ENCODE measurements at regions not wholly inside any gene's neighbourhood (a gene's known extent, or its start where the extent isn't known, plus 50 kb on each side); places are given as distances from the start of the nearest gene placed in this dataset.

GRCh38 chr9:26112724-26113123 lies 434.5 kb upstream of the TUSC1 start:
- Histone ChIP-seq H3K9me3 (ENCODE audit: control insufficient read depth in 4 of 4, insufficient read depth in 3 of 4, low read length in 3 of 4) (peaks cover 0 to 6% (median 0%) of the 10 kb centered on the region in 4 donors), H3K9ac (ENCODE audit: insufficient read depth in 1 of 2, low read length in 2 of 2) (no peak overlapping the region)
- 76 to 87% methylated on average over 2 of the region's 2 CpGs for WGBS, 2 donors

GRCh38 chr9:26086396-26086795 lies 408.2 kb upstream of the TUSC1 start:
- H3K27me3 ChIP-seq (ENCODE audit: control insufficient read depth in 3 of 3, insufficient read depth in 3 of 3, low read length in 2 of 3): no peaks in the 10 kb centered on the region
- ATAC-seq (ENCODE audit: insufficient read depth, low FRiP score): no peak

More at GRCh38 chr9:26112724-26113123, 434.5 kb upstream of the TUSC1 start:
- no peaks in the 10 kb centered on the region for H3K4me1 ChIP-seq (ENCODE audit: control insufficient read depth in 5 of 5, insufficient read depth in 5 of 5, low read length in 5 of 5)
- no peak overlapping the region for H3K27ac ChIP-seq (ENCODE audit: low read depth in 1 of 2, low read length in 1 of 2)
- no peaks in the 10 kb centered on the region for H3K27me3 ChIP-seq (ENCODE audit: control insufficient read depth in 3 of 3, insufficient read depth in 3 of 3, low read length in 2 of 3)
- no peak overlapping the region for H3K4me3 ChIP-seq
- H3K36me3 ChIP-seq (ENCODE audit: control insufficient read depth in 4 of 4, insufficient read depth in 4 of 4, low read length in 4 of 4): no peaks in the 10 kb centered on the region
- no peak for TF ChIP-seq CTCF (IDR thresholded peaks at IDR 0.05; ENCODE audit: control extremely low read depth, extremely low read depth)
- DNase-seq: no peak
- no peak for ATAC-seq (ENCODE audit: insufficient read depth, low FRiP score)

GRCh38 chr9:26081847-26082246 lies 403.6 kb upstream of the TUSC1 start:
- no peak overlapping the region for H3K4me3 ChIP-seq
- H3K9me3 ChIP-seq (ENCODE audit: control insufficient read depth in 4 of 4, insufficient read depth in 3 of 4, low read length in 3 of 4): peaks cover 0 to 7% (median 0%) of the 10 kb centered on the region in 4 donors
- no peak overlapping the region for H3K27ac ChIP-seq (ENCODE audit: low read depth in 1 of 2, low read length in 1 of 2)
- no peak overlapping the region for H3K9ac ChIP-seq (ENCODE audit: insufficient read depth in 1 of 2, low read length in 2 of 2)
- no peaks in the 10 kb centered on the region for H3K36me3 ChIP-seq (ENCODE audit: control insufficient read depth in 4 of 4, insufficient read depth in 4 of 4, low read length in 4 of 4)
- no peak for TF ChIP-seq CTCF (IDR thresholded peaks at IDR 0.05; ENCODE audit: control extremely low read depth, extremely low read depth)
- no peaks in the 10 kb centered on the region for H3K27me3 ChIP-seq (ENCODE audit: control insufficient read depth in 3 of 3, insufficient read depth in 3 of 3, low read length in 2 of 3)
- WGBS, 2 donors: 63 to 69% methylated on average over 5 of the region's 5 CpGs
- DNase-seq (no peak), ATAC-seq (ENCODE audit: insufficient read depth, low FRiP score) (no peak)
- no peaks in the 10 kb centered on the region for H3K4me1 ChIP-seq (ENCODE audit: control insufficient read depth in 5 of 5, insufficient read depth in 5 of 5, low read length in 5 of 5)

More at GRCh38 chr9:26086396-26086795, 408.2 kb upstream of the TUSC1 start:
- DNase-seq: no peak
- WGBS, 2 donors: 32 to 41% methylated on average over 1 of the region's 1 CpG
- no peak overlapping the region for H3K4me3 ChIP-seq
- H3K36me3 ChIP-seq (ENCODE audit: control insufficient read depth in 4 of 4, insufficient read depth in 4 of 4, low read length in 4 of 4): no peaks in the 10 kb centered on the region
- H3K27ac ChIP-seq (ENCODE audit: low read depth in 1 of 2, low read length in 1 of 2): no peak overlapping the region
- no peaks in the 10 kb centered on the region for H3K4me1 ChIP-seq (ENCODE audit: control insufficient read depth in 5 of 5, insufficient read depth in 5 of 5, low read length in 5 of 5)
- TF ChIP-seq CTCF (IDR thresholded peaks at IDR 0.05; ENCODE audit: control extremely low read depth, extremely low read depth): no peak
- no peak overlapping the region for H3K9ac ChIP-seq (ENCODE audit: insufficient read depth in 1 of 2, low read length in 2 of 2)
- H3K9me3 ChIP-seq (ENCODE audit: control insufficient read depth in 4 of 4, insufficient read depth in 3 of 4, low read length in 3 of 4): peaks cover 0 to 3% (median 0%) of the 10 kb centered on the region in 4 donors

- Histone ChIP-seq H3K9ac (ENCODE audit: insufficient read depth in 1 of 2, low read length in 2 of 2) (no peak overlapping the region), H3K9me3 (ENCODE audit: control insufficient read depth in 4 of 4, insufficient read depth in 3 of 4, low read length in 3 of 4) (peaks cover 0 to 7% (median 0%) of the 10 kb centered on the region in 4 donors), H3K27me3 (ENCODE audit: control insufficient read depth in 3 of 3, insufficient read depth in 3 of 3, low read length in 2 of 3) (no peaks in the 10 kb centered on the region), H3K36me3 (ENCODE audit: control insufficient read depth in 4 of 4, insufficient read depth in 4 of 4, low read length in 4 of 4) (no peaks in the 10 kb centered on the region), H3K4me3 (no peak overlapping the region), H3K4me1 (ENCODE audit: control insufficient read depth in 5 of 5, insufficient read depth in 5 of 5, low read length in 5 of 5) (no peaks in the 10 kb centered on the region), H3K27ac (ENCODE audit: low read depth in 1 of 2, low read length in 1 of 2) (no peak overlapping the region)
- no peak for ATAC-seq (ENCODE audit: insufficient read depth, low FRiP score)
- no peak for DNase-seq
- no peak for TF ChIP-seq CTCF (IDR thresholded peaks at IDR 0.05; ENCODE audit: control extremely low read depth, extremely low read depth)
- 65 to 84% methylated on average over 4 of the region's 4 CpGs for WGBS, 2 donors
These were observed 400.5 kb upstream of the TUSC1 start for GRCh38 chr9:26078706-26079105.

Measured in lung (tissue), 11 donors.